ENCODE measurements at regions not wholly inside any gene's neighbourhood (a gene's known extent, or its start where the extent isn't known, plus 50 kb on each side); places are given as distances from the start of the nearest gene placed in this dataset.

GRCh38 chr6:145139895-145140294, 595.4 kb downstream of the EPM2A start:
- H3F3A ChIP-seq (replicated peaks; ENCODE audit: low read depth) = no peaks in the 10 kb centered on the region
- no peaks in the 10 kb centered on the region for H4K20me1 ChIP-seq (replicated peaks; ENCODE audit: insufficient read depth)
- Mint-ChIP-seq H3K9me3 (no peaks in the 10 kb centered on the region), H3K4me1 (peaks cover 11% of the 10 kb centered on the region; the same call in 2 of the 3 replicates), H3K4me3 (no peak overlapping the region), H3K27me3 (ENCODE audit: insufficient read depth, low read depth, poor library complexity) (no peaks in the 10 kb centered on the region), H3K36me3 (ENCODE audit: low read depth) (no peaks in the 10 kb centered on the region), H3K27ac (no peak overlapping the region)
- no peak overlapping the region for H3K4me2 ChIP-seq
- H3K9me2 ChIP-seq (ENCODE audit: insufficient read depth) = no peaks in the 10 kb centered on the region
- H3K79me2 ChIP-seq (replicated peaks; ENCODE audit: insufficient read depth) = no peaks in the 10 kb centered on the region
- no peak overlapping the region for H3K27ac ChIP-seq (ENCODE audit: low read depth)
- no peaks in the 10 kb centered on the region for H3K27me3 ChIP-seq (ENCODE audit: insufficient read depth)
- H3K4me3 ChIP-seq = no peak overlapping the region
- no peak overlapping the region for H2AFZ ChIP-seq
- DNase-seq (ENCODE audit: low spot score) (no peak), ATAC-seq (no peak)
- no peaks in the 10 kb centered on the region for H3K36me3 ChIP-seq (ENCODE audit: insufficient read depth)
- no peaks in the 10 kb centered on the region for H3K4me1 ChIP-seq (ENCODE audit: insufficient read depth)
- TF ChIP-seq STAT1 (IDR thresholded peaks at IDR 0.05; ENCODE audit: unreplicated experiment) (no peak), CREB1 (CRISPR knock-in tag; IDR thresholded peaks at IDR 0.05; ENCODE audit: low read depth) (no peak), EZH2 (IDR thresholded peaks at IDR 0.05; ENCODE audit: low read depth, unreplicated experiment) (no peak), NANOG (IDR thresholded peaks at IDR 0.05; ENCODE audit: borderline replicate concordance) (no peak), POLR2AphosphoS5 (IDR thresholded peaks at IDR 0.05; ENCODE audit: low read depth) (no peak), ZNF114 (CRISPR knock-in tag; IDR thresholded peaks at IDR 0.05) (no peak), ZNF331 (CRISPR knock-in tag; IDR thresholded peaks at IDR 0.05; ENCODE audit: low read depth) (no peak), JUNB (IDR thresholded peaks at IDR 0.05; ENCODE audit: unreplicated experiment) (no peak), EZH2phosphoT487 (IDR thresholded peaks at IDR 0.05; ENCODE audit: unreplicated experiment) (no peak), REST (IDR thresholded peaks at IDR 0.05; ENCODE audit: unreplicated experiment) (no peak)
- TF ChIP-seq, protein P1, sequence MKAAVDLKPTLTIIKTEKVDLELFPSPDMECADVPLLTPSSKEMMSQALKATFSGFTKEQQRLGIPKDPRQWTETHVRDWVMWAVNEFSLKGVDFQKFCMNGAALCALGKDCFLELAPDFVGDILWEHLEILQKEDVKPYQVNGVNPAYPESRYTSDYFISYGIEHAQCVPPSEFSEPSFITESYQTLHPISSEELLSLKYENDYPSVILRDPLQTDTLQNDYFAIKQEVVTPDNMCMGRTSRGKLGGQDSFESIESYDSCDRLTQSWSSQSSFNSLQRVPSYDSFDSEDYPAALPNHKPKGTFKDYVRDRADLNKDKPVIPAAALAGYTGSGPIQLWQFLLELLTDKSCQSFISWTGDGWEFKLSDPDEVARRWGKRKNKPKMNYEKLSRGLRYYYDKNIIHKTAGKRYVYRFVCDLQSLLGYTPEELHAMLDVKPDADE (IDR thresholded peaks at IDR 0.05) = no peak
- TF ChIP-seq, protein P2, sequence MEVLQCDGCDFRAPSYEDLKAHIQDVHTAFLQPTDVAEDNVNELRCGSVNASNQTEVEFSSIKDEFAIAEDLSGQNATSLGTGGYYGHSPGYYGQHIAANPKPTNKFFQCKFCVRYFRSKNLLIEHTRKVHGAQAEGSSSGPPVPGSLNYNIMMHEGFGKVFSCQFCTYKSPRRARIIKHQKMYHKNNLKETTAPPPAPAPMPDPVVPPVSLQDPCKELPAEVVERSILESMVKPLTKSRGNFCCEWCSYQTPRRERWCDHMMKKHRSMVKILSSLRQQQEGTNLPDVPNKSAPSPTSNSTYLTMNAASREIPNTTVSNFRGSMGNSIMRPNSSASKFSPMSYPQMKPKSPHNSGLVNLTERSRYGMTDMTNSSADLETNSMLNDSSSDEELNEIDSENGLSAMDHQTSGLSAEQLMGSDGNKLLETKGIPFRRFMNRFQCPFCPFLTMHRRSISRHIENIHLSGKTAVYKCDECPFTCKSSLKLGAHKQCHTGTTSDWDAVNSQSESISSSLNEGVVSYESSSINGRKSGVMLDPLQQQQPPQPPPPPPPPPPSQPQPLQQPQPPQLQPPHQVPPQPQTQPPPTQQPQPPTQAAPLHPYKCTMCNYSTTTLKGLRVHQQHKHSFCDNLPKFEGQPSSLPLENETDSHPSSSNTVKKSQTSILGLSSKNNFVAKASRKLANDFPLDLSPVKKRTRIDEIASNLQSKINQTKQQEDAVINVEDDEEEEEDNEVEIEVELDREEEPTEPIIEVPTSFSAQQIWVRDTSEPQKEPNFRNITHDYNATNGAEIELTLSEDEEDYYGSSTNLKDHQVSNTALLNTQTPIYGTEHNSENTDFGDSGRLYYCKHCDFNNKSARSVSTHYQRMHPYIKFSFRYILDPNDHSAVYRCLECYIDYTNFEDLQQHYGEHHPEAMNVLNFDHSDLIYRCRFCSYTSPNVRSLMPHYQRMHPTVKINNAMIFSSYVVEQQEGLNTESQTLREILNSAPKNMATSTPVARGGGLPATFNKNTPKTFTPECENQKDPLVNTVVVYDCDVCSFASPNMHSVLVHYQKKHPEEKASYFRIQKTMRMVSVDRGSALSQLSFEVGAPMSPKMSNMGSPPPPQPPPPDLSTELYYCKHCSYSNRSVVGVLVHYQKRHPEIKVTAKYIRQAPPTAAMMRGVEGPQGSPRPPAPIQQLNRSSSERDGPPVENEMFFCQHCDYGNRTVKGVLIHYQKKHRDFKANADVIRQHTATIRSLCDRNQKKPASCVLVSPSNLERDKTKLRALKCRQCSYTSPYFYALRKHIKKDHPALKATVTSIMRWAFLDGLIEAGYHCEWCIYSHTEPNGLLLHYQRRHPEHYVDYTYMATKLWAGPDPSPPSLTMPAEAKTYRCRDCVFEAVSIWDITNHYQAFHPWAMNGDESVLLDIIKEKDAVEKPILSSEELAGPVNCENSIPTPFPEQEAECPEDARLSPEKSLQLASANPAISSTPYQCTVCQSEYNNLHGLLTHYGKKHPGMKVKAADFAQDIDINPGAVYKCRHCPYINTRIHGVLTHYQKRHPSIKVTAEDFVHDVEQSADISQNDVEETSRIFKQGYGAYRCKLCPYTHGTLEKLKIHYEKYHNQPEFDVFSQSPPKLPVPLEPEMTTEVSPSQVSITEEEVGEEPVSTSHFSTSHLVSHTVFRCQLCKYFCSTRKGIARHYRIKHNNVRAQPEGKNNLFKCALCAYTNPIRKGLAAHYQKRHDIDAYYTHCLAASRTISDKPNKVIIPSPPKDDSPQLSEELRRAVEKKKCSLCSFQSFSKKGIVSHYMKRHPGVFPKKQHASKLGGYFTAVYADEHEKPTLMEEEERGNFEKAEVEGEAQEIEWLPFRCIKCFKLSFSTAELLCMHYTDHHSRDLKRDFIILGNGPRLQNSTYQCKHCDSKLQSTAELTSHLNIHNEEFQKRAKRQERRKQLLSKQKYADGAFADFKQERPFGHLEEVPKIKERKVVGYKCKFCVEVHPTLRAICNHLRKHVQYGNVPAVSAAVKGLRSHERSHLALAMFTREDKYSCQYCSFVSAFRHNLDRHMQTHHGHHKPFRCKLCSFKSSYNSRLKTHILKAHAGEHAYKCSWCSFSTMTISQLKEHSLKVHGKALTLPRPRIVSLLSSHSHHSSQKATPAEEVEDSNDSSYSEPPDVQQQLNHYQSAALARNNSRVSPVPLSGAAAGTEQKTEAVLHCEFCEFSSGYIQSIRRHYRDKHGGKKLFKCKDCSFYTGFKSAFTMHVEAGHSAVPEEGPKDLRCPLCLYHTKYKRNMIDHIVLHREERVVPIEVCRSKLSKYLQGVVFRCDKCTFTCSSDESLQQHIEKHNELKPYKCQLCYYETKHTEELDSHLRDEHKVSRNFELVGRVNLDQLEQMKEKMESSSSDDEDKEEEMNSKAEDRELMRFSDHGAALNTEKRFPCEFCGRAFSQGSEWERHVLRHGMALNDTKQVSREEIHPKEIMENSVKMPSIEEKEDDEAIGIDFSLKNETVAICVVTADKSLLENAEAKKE (CRISPR knock-in tag; IDR thresholded peaks at IDR 0.05) = no peak

All from GM23338 (cell line).